DOHH2 (cell line): ENCODE measurements at regions not wholly inside any gene's neighbourhood (a gene's known extent, or its start where the extent isn't known, plus 50 kb on each side); places are given as distances from the start of the nearest gene placed in this dataset.

ENCODE experiments used
- CTCF ChIP-seq: fragments of 200-600 bp; sonication (generic); IDR thresholded peaks from one replicate; pipeline ENCODE4 v1.5.1; 2014; ENCODE audit warnings: antibody characterized with exemption, mild to moderate bottlenecking, low read depth, low read length; ENCODE audit not compliant: poor library complexity, severe bottlenecking
- EZH2phosphoT487 ChIP-seq: fragments of 200-600 bp; sonication (generic); IDR thresholded peaks from 2 replicates; pipeline ENCODE4 v1.6.1; 2017; ENCODE audit warnings: borderline replicate concordance, mild to moderate bottlenecking, antibody characterized with exemption, low read length, moderate library complexity, mixed read lengths

GRCh38 chr12:28708918-28709371 lies 440.1 kb upstream of the FAR2 start:
- no peak for TF ChIP-seq CTCF
- TF ChIP-seq EZH2phosphoT487 = no peak
